Gastrocnemius medialis (tissue), 4 donors: ENCODE measurements at regions not wholly inside any gene's neighbourhood (a gene's known extent, or its start where the extent isn't known, plus 50 kb on each side); places are given as distances from the start of the nearest gene placed in this dataset.

Experiments used
- ATAC-seq, 2 donors: fragments of 150-250 bp; one replicate each; pipeline ENCODE4 v1.9.1; 2016
- DNase-seq, 2 donors: peaks; one replicate each; pipeline ENCODE4 v3.0.0-alpha.2; 2019
- H3K27ac ChIP-seq, 4 donors: fragments of 200-600 bp; sonication (generic); 1 replicate in 1 of 4; 2 replicates in 3 of 4; pipeline ENCODE4 v1.5.1; 2016 to 2018; ENCODE audit warnings: mild to moderate bottlenecking in 2 of 4, moderate library complexity in 1 of 4
- H3K27me3 ChIP-seq, 3 donors: fragments of 200-600 bp; sonication (generic) in 2 of 3; 1 replicate in 1 of 3; 2 replicates in 2 of 3; pipeline versions ENCODE4 v1.5.1 to v1.6.0; 2016 to 2019; ENCODE audit warnings: mild to moderate bottlenecking in 1 of 3, moderate library complexity in 1 of 3
- H3K36me3 ChIP-seq, 2 donors: fragments of 200-600 bp; sonication (generic) in 1 of 2; one replicate each; pipeline ENCODE4 v1.5.1; 2017 to 2018
- H3K4me1 ChIP-seq, 2 donors: fragments of 200-600 bp; sonication (generic) in 1 of 2; one replicate each; pipeline ENCODE4 v1.5.1; 2016 to 2017; ENCODE audit warnings: mild to moderate bottlenecking in 2 of 2
- H3K4me3 ChIP-seq, 4 donors: fragments of 200-600 bp; sonication (generic) in 3 of 4; 1 replicate in 1 of 4; 2 replicates in 3 of 4; pipeline ENCODE4 v1.5.1; 2016 to 2019; ENCODE audit warnings: mild to moderate bottlenecking in 2 of 4
- H3K9me3 ChIP-seq, 3 donors: fragments of 200-600 bp; sonication (generic) in 2 of 3; 1 replicate in 1 of 3; 2 replicates in 2 of 3; pipeline ENCODE4 v1.5.1; 2016 to 2019
- POLR2A ChIP-seq, 2 donors: fragments of 450-650 bp; IDR thresholded peaks; one replicate each; pipeline ENCODE4 v1.6.1; 2017; ENCODE audit warnings: antibody characterized with exemption in 2 of 2, mild to moderate bottlenecking in 2 of 2, moderate library complexity in 2 of 2
- in situ Hi-C, 4 donors: fragments of 200-750 bp; cut with MboI; loops; one replicate each; pipeline versions ENCODE4 v1.15.0 to v1.8.0; 2017; ENCODE audit warnings: low sequenced_read_pairs in 4 of 4
- intact Hi-C: fragments of 100-400 bp; cut with DNase I; formaldehyde crosslinking; loops from one replicate; pipeline ENCODE4 v1.15.1; 2023; ENCODE audit warnings: low total_unique reads
- TF ChIP-seq, protein P1 (sequence below), 5 experiments: fragments of 450-650 bp in 3 of 5; fragments of 200-600 bp in 2 of 5; sonication (generic) in 2 of 5; IDR thresholded peaks in 4 of 5; conservative IDR thresholded peaks in 1 of 5; 1 replicate in 4 of 5; 2 replicates in 1 of 5; pipeline ENCODE4 v1.5.1; 2016 to 2019; ENCODE audit warnings: antibody characterized with exemption in 5 of 5, mild to moderate bottlenecking in 3 of 5, moderate library complexity in 3 of 5

DNA sequence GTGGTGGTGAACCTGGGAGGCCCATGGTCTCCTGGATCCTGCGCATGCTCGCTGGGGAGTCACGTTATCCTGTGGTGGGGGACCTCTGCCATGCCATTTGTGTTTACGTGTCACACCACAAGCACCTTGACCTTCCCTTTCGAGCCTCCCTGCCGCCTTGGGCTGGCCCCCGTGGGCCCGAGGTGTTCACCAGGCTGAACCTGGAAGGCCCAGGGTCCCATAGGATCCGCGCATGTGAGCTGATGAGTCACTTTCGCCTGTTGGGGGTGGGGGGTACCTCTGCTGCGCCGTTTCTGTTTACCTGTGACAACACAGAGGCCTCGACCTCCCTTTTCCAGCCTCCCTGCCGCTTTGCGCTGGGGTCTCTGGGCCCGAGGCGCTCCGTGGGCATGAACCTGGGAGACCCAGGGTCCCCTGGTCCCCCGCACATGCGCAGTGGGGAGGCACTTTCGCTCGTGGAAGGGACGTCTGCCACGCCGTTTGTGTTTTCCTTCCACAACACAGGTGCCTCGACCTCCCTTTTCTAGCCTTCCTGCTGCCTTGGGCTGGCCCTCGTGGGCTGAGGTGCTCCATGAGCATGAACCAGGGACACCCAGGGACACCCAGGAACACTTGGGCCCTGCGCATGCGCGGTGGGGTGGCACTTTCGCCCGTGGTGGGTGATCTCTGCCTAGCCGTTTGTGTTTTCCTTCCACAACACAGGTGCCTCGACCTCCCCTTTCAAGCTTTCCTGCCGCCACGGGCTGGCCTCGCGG is 334.1 kb downstream of the ALG10 start:
- TF ChIP-seq, protein P1, sequence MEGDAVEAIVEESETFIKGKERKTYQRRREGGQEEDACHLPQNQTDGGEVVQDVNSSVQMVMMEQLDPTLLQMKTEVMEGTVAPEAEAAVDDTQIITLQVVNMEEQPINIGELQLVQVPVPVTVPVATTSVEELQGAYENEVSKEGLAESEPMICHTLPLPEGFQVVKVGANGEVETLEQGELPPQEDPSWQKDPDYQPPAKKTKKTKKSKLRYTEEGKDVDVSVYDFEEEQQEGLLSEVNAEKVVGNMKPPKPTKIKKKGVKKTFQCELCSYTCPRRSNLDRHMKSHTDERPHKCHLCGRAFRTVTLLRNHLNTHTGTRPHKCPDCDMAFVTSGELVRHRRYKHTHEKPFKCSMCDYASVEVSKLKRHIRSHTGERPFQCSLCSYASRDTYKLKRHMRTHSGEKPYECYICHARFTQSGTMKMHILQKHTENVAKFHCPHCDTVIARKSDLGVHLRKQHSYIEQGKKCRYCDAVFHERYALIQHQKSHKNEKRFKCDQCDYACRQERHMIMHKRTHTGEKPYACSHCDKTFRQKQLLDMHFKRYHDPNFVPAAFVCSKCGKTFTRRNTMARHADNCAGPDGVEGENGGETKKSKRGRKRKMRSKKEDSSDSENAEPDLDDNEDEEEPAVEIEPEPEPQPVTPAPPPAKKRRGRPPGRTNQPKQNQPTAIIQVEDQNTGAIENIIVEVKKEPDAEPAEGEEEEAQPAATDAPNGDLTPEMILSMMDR (IDR thresholded peaks at IDR 0.05 in 4 of 5, conservative IDR thresholded peaks at IDR 0.05 in 1 of 5): no peak
- TF ChIP-seq POLR2A (IDR thresholded peaks at IDR 0.05): no peak
- Histone ChIP-seq H3K36me3 (no peaks in the 10 kb centered on the region), H3K27me3 (no peaks in the 10 kb centered on the region), H3K9me3 (no peaks in the 10 kb centered on the region), H3K4me1 (no peaks in the 10 kb centered on the region), H3K27ac (no peak overlapping the region), H3K4me3 (no peak overlapping the region)
- intact Hi-C loops (no loop called here), in situ Hi-C loops (no loop called here)
- ATAC-seq (no peak), DNase-seq (no peak)

- TF ChIP-seq, protein P1 (IDR thresholded peaks at IDR 0.05 in 4 of 5, conservative IDR thresholded peaks at IDR 0.05 in 1 of 5): no peak
- no peak for TF ChIP-seq POLR2A (IDR thresholded peaks at IDR 0.05)
- ATAC-seq (no peak), DNase-seq (no peak)
- intact Hi-C loops: no loop called here
- Histone ChIP-seq H3K27ac (no peak overlapping the region), H3K4me3 (no peak overlapping the region), H3K36me3 (no peaks in the 10 kb centered on the region), H3K9me3 (no peaks in the 10 kb centered on the region), H3K4me1 (no peaks in the 10 kb centered on the region), H3K27me3 (no peaks in the 10 kb centered on the region)
- in situ Hi-C loops: no loop called here
These were observed 335.5 kb downstream of the ALG10 start for GRCh38 chr12:34357791-34358190.

GRCh38 chr12:34358198-34358597 is 335.9 kb downstream of the ALG10 start:
- in situ Hi-C loops: no loop called here
- no peaks in the 10 kb centered on the region for H3K9me3 ChIP-seq
- no peaks in the 10 kb centered on the region for H3K27me3 ChIP-seq

DNA sequence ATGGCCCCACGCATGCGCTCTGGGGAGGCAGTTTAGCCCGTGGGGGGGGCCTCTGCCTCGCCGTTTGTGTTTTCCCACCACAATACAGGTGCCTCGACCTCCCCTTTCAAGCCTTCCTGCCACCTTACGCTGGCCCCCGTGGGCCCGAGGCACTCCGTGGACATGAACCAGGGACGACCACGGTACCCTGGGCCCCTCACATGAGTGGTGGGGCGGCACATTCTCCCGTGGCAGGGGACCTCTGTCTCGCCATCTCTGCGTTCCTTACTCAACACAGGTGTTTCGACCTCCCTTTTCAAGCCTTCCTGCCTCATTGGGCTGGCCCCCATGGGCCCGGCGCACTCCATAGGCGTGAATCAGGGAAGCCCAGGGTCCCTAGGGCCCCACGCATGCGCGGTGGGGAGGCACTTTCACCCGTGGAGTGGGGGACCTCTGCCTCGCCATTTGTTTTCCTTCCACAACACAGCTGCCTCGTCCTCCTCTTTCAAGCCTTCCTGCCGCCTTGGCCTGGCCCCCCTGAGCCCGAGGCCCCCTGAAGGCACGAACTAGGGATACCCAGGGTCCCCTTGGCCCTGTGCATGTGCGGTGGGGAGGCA is 339.5 kb downstream of the ALG10 start:
- Histone ChIP-seq H3K4me3 (no peak overlapping the region), H3K36me3 (no peaks in the 10 kb centered on the region), H3K27ac (no peak overlapping the region), H3K27me3 (no peaks in the 10 kb centered on the region), H3K4me1 (no peaks in the 10 kb centered on the region), H3K9me3 (no peaks in the 10 kb centered on the region)
- ATAC-seq (no peak), DNase-seq (no peak)
- in situ Hi-C loops: no loop called here
- intact Hi-C loops: no loop called here
- TF ChIP-seq POLR2A (IDR thresholded peaks at IDR 0.05): no peak
- TF ChIP-seq, protein P1 (IDR thresholded peaks at IDR 0.05 in 4 of 5, conservative IDR thresholded peaks at IDR 0.05 in 1 of 5): no peak

More at GRCh38 chr12:34358198-34358597, 335.9 kb downstream of the ALG10 start:
- H3K4me3 ChIP-seq: no peak overlapping the region
- DNase-seq (no peak), ATAC-seq (no peak)
- H3K4me1 ChIP-seq: no peaks in the 10 kb centered on the region
- TF ChIP-seq, protein P1 (IDR thresholded peaks at IDR 0.05 in 4 of 5, conservative IDR thresholded peaks at IDR 0.05 in 1 of 5): no peak
- no peak for TF ChIP-seq POLR2A (IDR thresholded peaks at IDR 0.05)
- intact Hi-C loops: no loop called here
- H3K36me3 ChIP-seq: no peaks in the 10 kb centered on the region
- H3K27ac ChIP-seq: no peak overlapping the region
